NCI-H226 (cell line): ENCODE measurements at regions not wholly inside any gene's neighbourhood (a gene's known extent, or its start where the extent isn't known, plus 50 kb on each side); places are given as distances from the start of the nearest gene placed in this dataset.
A peak's percentile ranks its signal among the peaks of the same experiment; 100 is the strongest.
"Not testable (repeated sequence)": the region's sequence is repeated elsewhere in the genome, so short reads cannot be mapped to it uniquely, and the experiment has no call there.

Experiments used
- DNase-seq: peaks from one replicate; pipeline ENCODE4 v3.0.0-alpha.2; 2015

- DNase-seq, result no peak
These were observed 217.0 kb upstream of the IPO5 start for GRCh38 chr13:97736436-97736835.

- no peak for DNase-seq
These were observed 211.4 kb upstream of the IPO5 start for GRCh38 chr13:97742084-97742483.

GRCh38 chr13:97743938-97744337 is 209.5 kb upstream of the IPO5 start:
- no peak for DNase-seq

GRCh38 chr13:97746649-97747048 is 206.8 kb upstream of the IPO5 start:
- no peak for DNase-seq

- peak; percentile 43 for DNase-seq
These were observed 204.3 kb upstream of the IPO5 start for GRCh38 chr13:97749174-97749573.

- no peak for DNase-seq
These were observed 202.0 kb upstream of the IPO5 start for GRCh38 chr13:97751477-97751876.

GRCh38 chr13:97752961-97753668 is 200.4 kb upstream of the IPO5 start:
- DNase-seq, result no peak

- no peak for DNase-seq
These were observed 199.4 kb upstream of the IPO5 start for GRCh38 chr13:97753942-97754670.

GRCh38 chr13:97757807-97758206 is 195.7 kb upstream of the IPO5 start:
- DNase-seq, result peak; percentile 27

- DNase-seq, result no peak
These were observed 195.2 kb upstream of the IPO5 start for GRCh38 chr13:97758317-97758716.

GRCh38 chr13:97761796-97762540 is 191.5 kb upstream of the IPO5 start:
- DNase-seq, result no peak

- DNase-seq, result no peak
These were observed 186.7 kb upstream of the IPO5 start for GRCh38 chr13:97766749-97767148.

- DNase-seq, result no peak
These were observed 185.3 kb upstream of the IPO5 start for GRCh38 chr13:97768134-97768533.

- not testable (repeated sequence) for DNase-seq
These were observed 183.2 kb upstream of the IPO5 start for GRCh38 chr13:97770231-97770630.

- not testable (repeated sequence) for DNase-seq
These were observed 181.0 kb upstream of the IPO5 start for GRCh38 chr13:97772466-97772865.

- not testable (repeated sequence) for DNase-seq
These were observed 178.9 kb upstream of the IPO5 start for GRCh38 chr13:97774391-97775100.

- DNase-seq, result no peak
These were observed 173.0 kb upstream of the IPO5 start for GRCh38 chr13:97780486-97780885.

GRCh38 chr13:97781891-97782305 is 171.6 kb upstream of the IPO5 start:
- no peak for DNase-seq

GRCh38 chr13:97786510-97786909 is 167.0 kb upstream of the IPO5 start:
- DNase-seq, result no peak

GRCh38 chr13:97797553-97797952 is 155.9 kb upstream of the IPO5 start:
- DNase-seq, result no peak

- DNase-seq, result no peak
These were observed 155.2 kb upstream of the IPO5 start for GRCh38 chr13:97798171-97798821.

- no peak for DNase-seq
These were observed 154.6 kb upstream of the IPO5 start for GRCh38 chr13:97798836-97799235.

- DNase-seq, result no peak
These were observed 151.3 kb upstream of the IPO5 start for GRCh38 chr13:97802213-97802612.
